ENCODE measurements at regions not wholly inside any gene's neighbourhood (a gene's known extent, or its start where the extent isn't known, plus 50 kb on each side); places are given as distances from the start of the nearest gene placed in this dataset.

GRCh38 chr1:230503726-230504125 lies 77.6 kb upstream of the PGBD5 start:
- Histone ChIP-seq H3K4me1 (ENCODE audit: insufficient read depth, low read length, poor library complexity, severe bottlenecking) (no peaks in the 10 kb centered on the region), H3K27ac (ENCODE audit: low read depth, low read length, poor library complexity, severe bottlenecking) (no peak overlapping the region), H3K27me3 (replicated peaks; ENCODE audit: insufficient read depth, low read depth, low read length, poor library complexity) (peaks cover 6% of the 10 kb centered on the region), H3K36me3 (ENCODE audit: insufficient read depth, low read length, poor library complexity, severe bottlenecking) (no peaks in the 10 kb centered on the region), H3K9me3 (ENCODE audit: low read depth, low read length, poor library complexity, severe bottlenecking) (no peaks in the 10 kb centered on the region), H3K4me3 (ENCODE audit: low read depth, low read length, poor library complexity, severe bottlenecking) (no peak overlapping the region)
- BruUV-seq (replicated peaks) = no TSS peak
- intact Hi-C loops (cut with micrococcal nuclease; ENCODE audit: unreplicated experiment) = no loop called here
- no peak for TF ChIP-seq EZH2 (IDR thresholded peaks at IDR 0.05; ENCODE audit: borderline replicate concordance, low read depth, low read length, poor library complexity, severe bottlenecking)
- TF ChIP-seq, protein P1, sequence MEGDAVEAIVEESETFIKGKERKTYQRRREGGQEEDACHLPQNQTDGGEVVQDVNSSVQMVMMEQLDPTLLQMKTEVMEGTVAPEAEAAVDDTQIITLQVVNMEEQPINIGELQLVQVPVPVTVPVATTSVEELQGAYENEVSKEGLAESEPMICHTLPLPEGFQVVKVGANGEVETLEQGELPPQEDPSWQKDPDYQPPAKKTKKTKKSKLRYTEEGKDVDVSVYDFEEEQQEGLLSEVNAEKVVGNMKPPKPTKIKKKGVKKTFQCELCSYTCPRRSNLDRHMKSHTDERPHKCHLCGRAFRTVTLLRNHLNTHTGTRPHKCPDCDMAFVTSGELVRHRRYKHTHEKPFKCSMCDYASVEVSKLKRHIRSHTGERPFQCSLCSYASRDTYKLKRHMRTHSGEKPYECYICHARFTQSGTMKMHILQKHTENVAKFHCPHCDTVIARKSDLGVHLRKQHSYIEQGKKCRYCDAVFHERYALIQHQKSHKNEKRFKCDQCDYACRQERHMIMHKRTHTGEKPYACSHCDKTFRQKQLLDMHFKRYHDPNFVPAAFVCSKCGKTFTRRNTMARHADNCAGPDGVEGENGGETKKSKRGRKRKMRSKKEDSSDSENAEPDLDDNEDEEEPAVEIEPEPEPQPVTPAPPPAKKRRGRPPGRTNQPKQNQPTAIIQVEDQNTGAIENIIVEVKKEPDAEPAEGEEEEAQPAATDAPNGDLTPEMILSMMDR (conservative IDR thresholded peaks at IDR 0.05; ENCODE audit: low read depth, low read length) = no peak
- DNase-seq (ENCODE audit: low spot score) = no peak
- POLR2A ChIA-PET (ENCODE audit: low non-redundant PET) = no interaction called here
- CTCF ChIA-PET = no interaction called here

DNA sequence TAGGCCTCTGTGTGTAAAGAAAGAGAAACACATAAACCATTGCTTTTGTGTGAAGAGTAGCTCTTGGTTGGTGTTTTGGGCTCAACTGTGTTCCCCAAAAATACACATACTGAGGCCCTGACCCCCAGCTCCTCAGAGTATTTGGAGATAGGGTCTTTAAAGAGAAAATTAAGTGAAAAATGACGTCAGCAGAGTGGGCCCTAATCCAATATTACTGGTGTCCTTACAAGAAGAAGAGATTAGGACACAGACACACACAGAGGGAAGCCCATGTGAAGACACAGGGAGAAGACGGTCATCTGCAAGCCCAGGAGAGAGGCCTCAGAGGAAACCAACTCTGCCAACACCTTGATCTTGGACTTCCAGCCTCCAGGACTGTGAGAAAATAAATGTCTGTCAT lies 76.9 kb upstream of the PGBD5 start:
- TF ChIP-seq EZH2 (IDR thresholded peaks at IDR 0.05; ENCODE audit: borderline replicate concordance, low read depth, low read length, poor library complexity, severe bottlenecking) = no peak
- TF ChIP-seq, protein P1 (conservative IDR thresholded peaks at IDR 0.05; ENCODE audit: low read depth, low read length) = no peak
- ChIA-PET CTCF (no interaction called here), POLR2A (ENCODE audit: low non-redundant PET) (no interaction called here)
- no TSS peak for BruUV-seq (replicated peaks)
- H3K9me3 ChIP-seq (ENCODE audit: low read depth, low read length, poor library complexity, severe bottlenecking) = no peaks in the 10 kb centered on the region
- H3K27ac ChIP-seq (ENCODE audit: low read depth, low read length, poor library complexity, severe bottlenecking) = no peak overlapping the region
- no peak overlapping the region for H3K4me3 ChIP-seq (ENCODE audit: low read depth, low read length, poor library complexity, severe bottlenecking)
- DNase-seq (ENCODE audit: low spot score) = no peak
- no peaks in the 10 kb centered on the region for H3K4me1 ChIP-seq (ENCODE audit: insufficient read depth, low read length, poor library complexity, severe bottlenecking)
- intact Hi-C loops (cut with micrococcal nuclease; ENCODE audit: unreplicated experiment) = no loop called here
- peaks cover 13% of the 10 kb centered on the region for H3K27me3 ChIP-seq (replicated peaks; ENCODE audit: insufficient read depth, low read depth, low read length, poor library complexity)
- H3K36me3 ChIP-seq (ENCODE audit: insufficient read depth, low read length, poor library complexity, severe bottlenecking) = no peaks in the 10 kb centered on the region

DNA sequence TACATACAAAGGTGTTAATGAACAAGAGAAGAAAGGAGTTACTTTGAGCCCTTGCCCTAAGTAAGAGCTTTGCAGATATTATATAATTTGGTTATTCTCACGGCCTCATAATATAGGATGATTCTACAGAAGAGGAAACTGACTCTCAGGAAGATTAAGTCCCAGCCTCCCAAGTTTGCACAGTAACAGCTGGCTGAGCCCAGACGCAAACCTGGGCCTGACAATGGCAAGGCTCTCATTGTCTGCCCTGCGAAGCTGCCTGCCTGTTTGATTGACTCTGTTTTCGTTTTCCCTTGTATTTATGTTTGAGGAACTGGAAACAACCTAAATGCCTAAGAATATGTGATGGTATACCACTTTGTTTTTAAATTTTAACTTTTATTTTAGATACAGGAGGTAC lies 76.2 kb upstream of the PGBD5 start:
- Histone ChIP-seq H3K4me1 (ENCODE audit: insufficient read depth, low read length, poor library complexity, severe bottlenecking) (no peaks in the 10 kb centered on the region), H3K27me3 (replicated peaks; ENCODE audit: insufficient read depth, low read depth, low read length, poor library complexity) (peaks cover 15% of the 10 kb centered on the region), H3K4me3 (ENCODE audit: low read depth, low read length, poor library complexity, severe bottlenecking) (no peak overlapping the region), H3K9me3 (ENCODE audit: low read depth, low read length, poor library complexity, severe bottlenecking) (no peaks in the 10 kb centered on the region), H3K27ac (ENCODE audit: low read depth, low read length, poor library complexity, severe bottlenecking) (no peak overlapping the region), H3K36me3 (ENCODE audit: insufficient read depth, low read length, poor library complexity, severe bottlenecking) (no peaks in the 10 kb centered on the region)
- ChIA-PET POLR2A (ENCODE audit: low non-redundant PET) (no interaction called here), CTCF (no interaction called here)
- no peak for TF ChIP-seq EZH2 (IDR thresholded peaks at IDR 0.05; ENCODE audit: borderline replicate concordance, low read depth, low read length, poor library complexity, severe bottlenecking)
- TF ChIP-seq, protein P1 (conservative IDR thresholded peaks at IDR 0.05; ENCODE audit: low read depth, low read length) = no peak
- no peak for DNase-seq (ENCODE audit: low spot score)
- intact Hi-C loops (cut with micrococcal nuclease; ENCODE audit: unreplicated experiment) = no loop called here
- BruUV-seq (replicated peaks) = no TSS peak

Data from A673 (cell line).